ENCODE measurements at regions not wholly inside any gene's neighbourhood (a gene's known extent, or its start where the extent isn't known, plus 50 kb on each side); places are given as distances from the start of the nearest gene placed in this dataset.

GRCh38 chr13:89584058-89584620 lies 1763.3 kb upstream of the MIR17HG start (continued):
- TF ChIP-seq, protein P1, sequence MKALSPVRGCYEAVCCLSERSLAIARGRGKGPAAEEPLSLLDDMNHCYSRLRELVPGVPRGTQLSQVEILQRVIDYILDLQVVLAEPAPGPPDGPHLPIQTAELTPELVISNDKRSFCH (CRISPR knock-in tag; IDR thresholded peaks at IDR 0.05), result no peak
- TF ChIP-seq, protein P1 (tag; IDR thresholded peaks at IDR 0.05), result no peak
- no peak for TF ChIP-seq SRSF1 (IDR thresholded peaks at IDR 0.05; ENCODE audit: low read depth, low read length)
- TF ChIP-seq ZNF766 (CRISPR knock-in tag; conservative IDR thresholded peaks at IDR 0.05), result no peak

- Histone ChIP-seq H2AFZ (ENCODE audit: low read depth, low read length) (no peak overlapping the region), H3K4me1 (replicated peaks in 1 of 2; ENCODE audit: control insufficient read depth in 2 of 2, insufficient read depth in 2 of 2, low read length in 2 of 2) (no peaks in the 10 kb centered on the region), H3K9me1 (ENCODE audit: control insufficient read depth, insufficient read depth, low read length) (no peaks in the 10 kb centered on the region), H3K27me3 (ENCODE audit: control insufficient read depth in 2 of 2, insufficient read depth in 2 of 2, low read length in 2 of 2) (no peaks in the 10 kb centered on the region), H3K36me3 (ENCODE audit: control insufficient read depth, insufficient read depth, low read length) (no peaks in the 10 kb centered on the region), H3K4me3 (no peak overlapping the region), H3K79me2 (ENCODE audit: control insufficient read depth, insufficient read depth, low read length) (no peaks in the 10 kb centered on the region), H3K4me2 (ENCODE audit: insufficient read depth, low read length) (no peak overlapping the region), H3K9ac (ENCODE audit: insufficient read depth in 1 of 2, low read depth in 2 of 2, low read length in 2 of 2) (no peak overlapping the region), H4K20me1 (replicated peaks; ENCODE audit: control insufficient read depth, insufficient read depth, low read length) (no peaks in the 10 kb centered on the region), H3K27ac (ENCODE audit: extremely low read depth, low read depth, low read length) (no peak overlapping the region), H3K9me3 (replicated peaks; ENCODE audit: control insufficient read depth, insufficient read depth, low read depth, low read length) (no peaks in the 10 kb centered on the region)
- WGBS (ENCODE audit: insufficient coverage, low coverage, missing lambda C conversion rate), result 0% methylated on average over 2 of the region's 3 CpGs
- no peak for DNase-seq (ENCODE audit: extremely low read depth in 1 of 4, low spot score in 3 of 4)
- ATAC-seq, result no peak
- TF ChIP-seq ZBED1 (IDR thresholded peaks at IDR 0.05), result no peak
- TF ChIP-seq, protein P2, sequence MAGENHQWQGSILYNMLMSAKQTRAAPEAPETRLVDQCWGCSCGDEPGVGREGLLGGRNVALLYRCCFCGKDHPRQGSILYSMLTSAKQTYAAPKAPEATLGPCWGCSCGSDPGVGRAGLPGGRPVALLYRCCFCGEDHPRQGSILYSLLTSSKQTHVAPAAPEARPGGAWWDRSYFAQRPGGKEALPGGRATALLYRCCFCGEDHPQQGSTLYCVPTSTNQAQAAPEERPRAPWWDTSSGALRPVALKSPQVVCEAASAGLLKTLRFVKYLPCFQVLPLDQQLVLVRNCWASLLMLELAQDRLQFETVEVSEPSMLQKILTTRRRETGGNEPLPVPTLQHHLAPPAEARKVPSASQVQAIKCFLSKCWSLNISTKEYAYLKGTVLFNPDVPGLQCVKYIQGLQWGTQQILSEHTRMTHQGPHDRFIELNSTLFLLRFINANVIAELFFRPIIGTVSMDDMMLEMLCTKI (IDR thresholded peaks at IDR 0.05; ENCODE audit: partially characterized antibody), result no peak
- TF ChIP-seq ZNF668 (CRISPR knock-in tag; IDR thresholded peaks at IDR 0.05), result no peak
- TF ChIP-seq NFE2L1 (tag; IDR thresholded peaks at IDR 0.05; ENCODE audit: borderline replicate concordance, low read depth), result no peak
- TF ChIP-seq CHD1 (IDR thresholded peaks at IDR 0.05; ENCODE audit: low read length), result no peak
- FAIRE-seq, result no peak
- in situ Hi-C loops (cut with MboI), result no loop called here
- BruUV-seq (replicated peaks), result no TSS peak
- POLR2A ChIA-PET, result no interaction called here
- intact Hi-C loops (cut with micrococcal nuclease), result no loop called here
- CTCF ChIA-PET (ENCODE audit: low intra/inter-chr PET ratio), result no interaction called here
These were observed 1744.8 kb upstream of the MIR17HG start for GRCh38 chr13:89602655-89603054.

Data from K562 (cell line).